PC-3 (cell line): ENCODE measurements at regions not wholly inside any gene's neighbourhood (a gene's known extent, or its start where the extent isn't known, plus 50 kb on each side); places are given as distances from the start of the nearest gene placed in this dataset.

Source experiments
- ATAC-seq: fragments of 200-7000 bp; cut with Tn5 transposase; 2 replicates; pipeline ENCODE4 v1.9.1; 2020; ENCODE audit warnings: mild to moderate bottlenecking, moderate library complexity
- BruUV-seq: library from RNA; stranded (reverse); fragments of 400-500 nt; replicated peaks from 2 replicates; lab custom pipeline; 2021; lab: Mats Ljungman, UMichigan
- CTCF ChIA-PET: fragments of 300-600 bp; sonication (Branson Sonifier 250); formaldehyde crosslinking; loops from one replicate; lab custom pipeline; 2022; ENCODE audit warnings: antibody characterized with exemption; lab: Charles Lee
- POLR2A ChIA-PET: fragments of 300-600 bp; sonication (Branson Sonifier 250); formaldehyde crosslinking; loops from one replicate; lab custom pipeline; 2022; ENCODE audit warnings: antibody characterized with exemption; ENCODE audit not compliant: unreplicated experiment; lab: Charles Lee
- DNase-seq: peaks from one replicate; pipeline ENCODE4 v3.0.0-alpha.2; 2015
- H2AFZ ChIP-seq: fragments of 300-600 bp; sonication (generic); 2 replicates; pipeline ENCODE4 v1.6.0; 2016; ENCODE audit warnings: antibody characterized with exemption, low read length
- H3F3A ChIP-seq: fragments of 300-600 bp; sonication (generic); one replicate; pipeline ENCODE4 v1.6.0; 2017; ENCODE audit warnings: antibody characterized with exemption, low read length, control low read depth, mild to moderate bottlenecking; ENCODE audit not compliant: unreplicated experiment
- H3K27ac ChIP-seq: fragments of 300-600 bp; sonication (generic); 2 replicates; pipeline ENCODE4 v1.5.1; 2016; ENCODE audit warnings: mild to moderate bottlenecking, low read length
- H3K27me3 ChIP-seq: fragments of 300-600 bp; sonication (generic); 2 replicates; pipeline ENCODE4 v1.6.1; 2016; ENCODE audit warnings: low read length, mixed read lengths
- H3K36me3 ChIP-seq: fragments of 300-600 bp; sonication (generic); 2 replicates; pipeline ENCODE4 v1.6.1; 2016; ENCODE audit warnings: low read depth, mixed run types, low read length, mixed read lengths
- H3K4me1 ChIP-seq: fragments of 300-600 bp; sonication (generic); 2 replicates; pipeline ENCODE4 v1.5.1; 2016; ENCODE audit warnings: low read length; ENCODE audit not compliant: insufficient read depth
- H3K4me2 ChIP-seq: fragments of 300-600 bp; sonication (generic); 2 replicates; pipeline ENCODE4 v1.6.0; 2016; ENCODE audit warnings: low read length
- H3K4me3 ChIP-seq: fragments of 300-600 bp; sonication (generic); 2 replicates; pipeline ENCODE4 v1.5.1; 2016; ENCODE audit warnings: mild to moderate bottlenecking, low read length, mixed read lengths
- H3K79me2 ChIP-seq: fragments of 300-600 bp; sonication (generic); 2 replicates; pipeline ENCODE4 v1.6.1; 2017; ENCODE audit warnings: low read length, mixed read lengths
- H3K9ac ChIP-seq: fragments of 300-600 bp; sonication (generic); 2 replicates; pipeline ENCODE4 v1.6.0; 2016; ENCODE audit warnings: mild to moderate bottlenecking, low read length
- H3K9me2 ChIP-seq: fragments of 300-600 bp; sonication (generic); replicated peaks from 2 replicates; pipeline ENCODE4 v1.6.1; 2016; ENCODE audit warnings: mixed run types, low read length, mixed read lengths
- H3K9me3 ChIP-seq: fragments of 300-600 bp; sonication (generic); 2 replicates; pipeline ENCODE4 v1.6.1; 2016; ENCODE audit warnings: low read length, mixed read lengths
- H4K20me1 ChIP-seq: fragments of 300-600 bp; sonication (generic); 2 replicates; pipeline ENCODE4 v1.6.1; 2016; ENCODE audit warnings: low read length, mixed read lengths
- CTCF ChIP-seq: fragments of 300-600 bp; sonication (generic); conservative IDR thresholded peaks from 2 replicates; pipeline ENCODE4 v1.5.1; 2017; ENCODE audit warnings: antibody characterized with exemption, low read depth, mild to moderate bottlenecking, low read length
- EZH2 ChIP-seq: fragments of 300-600 bp; sonication (generic); IDR thresholded peaks from one replicate; pipeline ENCODE4 v1.6.1; 2017; ENCODE audit warnings: antibody characterized with exemption, mild to moderate bottlenecking, low read length; ENCODE audit not compliant: unreplicated experiment
- EZH2phosphoT487 ChIP-seq: fragments of 300-600 bp; sonication (generic); IDR thresholded peaks from 2 replicates; pipeline ENCODE4 v1.6.1; 2018; ENCODE audit warnings: mild to moderate bottlenecking, antibody characterized with exemption, low read length, borderline replicate concordance
- intact Hi-C: fragments of 100-400 bp; cut with micrococcal nuclease; formaldehyde crosslinking; loops from 2 replicates; pipeline ENCODE4 v1.9.0; 2023

GRCh38 chr15:62867844-62868243 lies 174.7 kb upstream of the TPM1 start:
- Histone ChIP-seq H3F3A (no peaks in the 10 kb centered on the region), H3K4me2 (no peak overlapping the region), H3K9ac (no peak overlapping the region), H3K9me2 (no peaks in the 10 kb centered on the region), H4K20me1 (no peaks in the 10 kb centered on the region), H3K4me3 (no peak overlapping the region), H3K27ac (no peak overlapping the region), H3K27me3 (no peaks in the 10 kb centered on the region), H3K4me1 (no peaks in the 10 kb centered on the region; the same call in 1 of the 2 replicates), H2AFZ (no peak overlapping the region), H3K79me2 (no peaks in the 10 kb centered on the region), H3K36me3 (no peaks in the 10 kb centered on the region), H3K9me3 (no peaks in the 10 kb centered on the region)
- no peak for DNase-seq
- ChIA-PET POLR2A (no interaction called here), CTCF (no interaction called here)
- no TSS peak for BruUV-seq
- no peak for TF ChIP-seq CTCF
- TF ChIP-seq EZH2, result no peak
- TF ChIP-seq EZH2phosphoT487, result no peak
- no peak for ATAC-seq
- intact Hi-C loops, result no loop called here

- Histone ChIP-seq H3K9me3 (no peaks in the 10 kb centered on the region), H3F3A (no peaks in the 10 kb centered on the region), H3K9ac (no peak overlapping the region), H3K27me3 (no peaks in the 10 kb centered on the region), H3K4me3 (no peak overlapping the region), H2AFZ (no peak overlapping the region), H3K4me2 (no peak overlapping the region), H3K9me2 (no peaks in the 10 kb centered on the region), H3K79me2 (no peaks in the 10 kb centered on the region), H3K27ac (no peak overlapping the region), H3K4me1 (no peaks in the 10 kb centered on the region), H3K36me3 (no peaks in the 10 kb centered on the region), H4K20me1 (no peaks in the 10 kb centered on the region)
- no peak for ATAC-seq
- intact Hi-C loops, result no loop called here
- CTCF ChIA-PET, result no interaction called here
- no TSS peak for BruUV-seq
- TF ChIP-seq CTCF, result no peak
- no peak for TF ChIP-seq EZH2phosphoT487
- TF ChIP-seq EZH2, result no peak
- POLR2A ChIA-PET, result no interaction called here
- DNase-seq, result no peak
These were observed 174.0 kb upstream of the TPM1 start for GRCh38 chr15:62868507-62868906.

GRCh38 chr15:62869116-62869515 lies 173.4 kb upstream of the TPM1 start:
- TF ChIP-seq EZH2, result no peak
- no peak for TF ChIP-seq CTCF
- no peak for TF ChIP-seq EZH2phosphoT487
- ChIA-PET POLR2A (no interaction called here), CTCF (no interaction called here)
- H3K36me3 ChIP-seq, result no peaks in the 10 kb centered on the region
- DNase-seq (no peak), ATAC-seq (no peak)
- no peaks in the 10 kb centered on the region for H3K9me2 ChIP-seq
- H3K4me3 ChIP-seq, result no peak overlapping the region
- H3K27me3 ChIP-seq, result no peaks in the 10 kb centered on the region
- H3K9ac ChIP-seq, result no peak overlapping the region
- intact Hi-C loops, result no loop called here
- no TSS peak for BruUV-seq
- H2AFZ ChIP-seq, result no peak overlapping the region
- no peaks in the 10 kb centered on the region for H4K20me1 ChIP-seq
- no peak overlapping the region for H3K27ac ChIP-seq
- H3F3A ChIP-seq, result no peaks in the 10 kb centered on the region
- H3K9me3 ChIP-seq, result no peaks in the 10 kb centered on the region
- no peaks in the 10 kb centered on the region for H3K4me1 ChIP-seq
- H3K79me2 ChIP-seq, result no peaks in the 10 kb centered on the region
- H3K4me2 ChIP-seq, result no peak overlapping the region
